GM12878 (cell line): ENCODE measurements at regions not wholly inside any gene's neighbourhood (a gene's known extent, or its start where the extent isn't known, plus 50 kb on each side); places are given as distances from the start of the nearest gene placed in this dataset.

ENCODE experiments used
- ATAC-seq: fragments of 200-7000 bp; cut with Tn5 transposase; 3 replicates; pipeline ENCODE4 v1.9.1; 2020; ENCODE audit warnings: mild to moderate bottlenecking, moderate library complexity
- BruUV-seq: library from RNA; stranded (reverse); fragments of 400-500 nt; replicated peaks from 2 replicates; lab custom pipeline; 2021; lab: Mats Ljungman, UMichigan
- CTCF ChIA-PET: fragments of 300-600 bp; sonication (Branson Sonifier 250); formaldehyde crosslinking; extraction: SDS; loops from one replicate; lab custom pipeline; 2021; ENCODE audit warnings: inconsistent platforms; lab: Yijun Ruan, JAX
- POLR2A ChIA-PET: fragments of 350-600 bp; formaldehyde crosslinking; extraction: SDS; loops from one replicate; lab custom pipeline; 2021; ENCODE audit warnings: inconsistent platforms; lab: Charles Lee
- RAD21 ChIA-PET: fragments of 300-600 bp; sonication (Branson Sonifier 250); formaldehyde crosslinking; loops from one replicate; lab custom pipeline; 2023; ENCODE audit warnings: antibody characterized with exemption; ENCODE audit not compliant: unreplicated experiment; lab: Charles Lee
- SMC1A ChIA-PET: fragments of 300-600 bp; sonication (Branson Sonifier 250); formaldehyde crosslinking; loops from one replicate; lab custom pipeline; 2023; ENCODE audit not compliant: unreplicated experiment, uncharacterized antibody; lab: Charles Lee
- DNase-seq: peaks from one replicate; pipeline ENCODE4 v3.0.0-alpha.2; 2011; ENCODE audit warnings: low read depth, low spot score
- FAIRE-seq: peaks from 3 replicates; lab custom pipeline; 2011; peaks lifted over from hg19 to GRCh38; lab: Jason Lieb, UNC
- H2AFZ ChIP-seq: 2 replicates; pipeline ENCODE4 v1.6.0; 2011; ENCODE audit warnings: low read depth, low read length, control low read depth; ENCODE audit not compliant: control insufficient read depth
- H3K27ac ChIP-seq: 2 replicates; pipeline ENCODE4 v1.5.1; 2011; ENCODE audit warnings: control low read depth; ENCODE audit not compliant: control insufficient read depth, insufficient read depth
- H3K27me3 ChIP-seq, 2 experiments: replicated peaks in 1 of 2; 2 replicates each; pipeline versions ENCODE4 v1.6.0 to v1.6.1; 2011; ENCODE audit warnings: low read length in 1 of 2; ENCODE audit not compliant: control insufficient read depth in 2 of 2, insufficient read depth in 2 of 2
- H3K36me3 ChIP-seq, 2 experiments: 2 replicates each; pipeline ENCODE4 v1.5.1; 2011; ENCODE audit warnings: low read length in 1 of 2; ENCODE audit not compliant: control insufficient read depth in 2 of 2, insufficient read depth in 2 of 2
- H3K4me1 ChIP-seq: 2 replicates; pipeline ENCODE4 v1.6.1; 2011; ENCODE audit warnings: mild to moderate bottlenecking, low read length, moderate library complexity, mixed read lengths; ENCODE audit not compliant: control insufficient read depth, insufficient read depth
- H3K4me2 ChIP-seq: 2 replicates; pipeline ENCODE4 v1.6.0; 2011; ENCODE audit warnings: control low read depth; ENCODE audit not compliant: control insufficient read depth, insufficient read depth
- H3K4me3 ChIP-seq: fragments of 200-600 bp; sonication (generic); 2 replicates; pipeline ENCODE4 v1.5.1; 2016
- H3K79me2 ChIP-seq: 2 replicates; pipeline ENCODE4 v1.6.0; 2011; ENCODE audit warnings: low read length; ENCODE audit not compliant: control insufficient read depth, insufficient read depth
- H3K9ac ChIP-seq: 2 replicates; pipeline ENCODE4 v1.8.0; 2011; ENCODE audit warnings: low read length, control low read depth, mixed read lengths; ENCODE audit not compliant: control insufficient read depth, insufficient read depth
- H3K9me3 ChIP-seq: replicated peaks from 3 replicates; pipeline ENCODE4 v1.5.1; 2011; ENCODE audit warnings: mild to moderate bottlenecking, low read length; ENCODE audit not compliant: control insufficient read depth, insufficient read depth
- H4K20me1 ChIP-seq: 2 replicates; pipeline ENCODE4 v1.6.0; 2011; ENCODE audit not compliant: control insufficient read depth, insufficient read depth
- ATF2 ChIP-seq: IDR thresholded peaks from 2 replicates; pipeline ENCODE4 v1.6.1; 2012; ENCODE audit warnings: low read length, inconsistent platforms
- BACH1 ChIP-seq: fragments of 450-650 bp; IDR thresholded peaks from 2 replicates; pipeline ENCODE4 v1.6.1; 2017; ENCODE audit warnings: mild to moderate bottlenecking, borderline replicate concordance
- CREB1 ChIP-seq: IDR thresholded peaks from 2 replicates; pipeline ENCODE4 v1.6.1; 2012; ENCODE audit warnings: low read depth, mild to moderate bottlenecking, inconsistent platforms
- CREM ChIP-seq: IDR thresholded peaks from 2 replicates; pipeline ENCODE4 v1.6.1; 2014; ENCODE audit warnings: antibody characterized with exemption, low read depth
- ELK1 ChIP-seq: IDR thresholded peaks from 2 replicates; pipeline ENCODE4 v1.6.1; 2012; ENCODE audit warnings: low read depth, low read length, improper control_type of control experiment
- EZH2 ChIP-seq: IDR thresholded peaks from 2 replicates; pipeline ENCODE4 v1.6.1; 2012; ENCODE audit warnings: low read depth, mild to moderate bottlenecking, control low read depth, inconsistent platforms, low read length, borderline replicate concordance; ENCODE audit not compliant: control insufficient read depth
- GATAD2B ChIP-seq: fragments of 450-650 bp; conservative IDR thresholded peaks from 2 replicates; pipeline ENCODE4 v1.6.1; 2017; ENCODE audit warnings: low read depth, mild to moderate bottlenecking, moderate library complexity
- HCFC1 ChIP-seq: fragments of 150-350 bp; IDR thresholded peaks from 2 replicates; pipeline ENCODE4 v1.6.1; 2014; ENCODE audit warnings: low read length
- HDAC2 ChIP-seq: fragments of 200-600 bp; sonication (generic); IDR thresholded peaks from 2 replicates; pipeline ENCODE4 v1.6.1; 2017
- MTA2 ChIP-seq: fragments of 450-650 bp; IDR thresholded peaks from 2 replicates; pipeline ENCODE4 v1.6.1; 2016; ENCODE audit warnings: low read depth, mild to moderate bottlenecking, moderate library complexity
- RCOR1 ChIP-seq: conservative IDR thresholded peaks from 2 replicates; pipeline ENCODE4 v1.6.1; 2012; ENCODE audit warnings: low read depth, low read length, improper control_type of control experiment
- SKIL ChIP-seq: fragments of 450-650 bp; IDR thresholded peaks from 2 replicates; pipeline ENCODE4 v1.6.1; 2017; ENCODE audit warnings: mild to moderate bottlenecking, low read depth, inconsistent platforms; ENCODE audit not compliant: poor library complexity, severe bottlenecking
- SMAD5 ChIP-seq: IDR thresholded peaks from 2 replicates; pipeline ENCODE4 v1.6.1; 2016; ENCODE audit warnings: antibody characterized with exemption, low read depth
- TCF7 ChIP-seq: IDR thresholded peaks from 2 replicates; pipeline ENCODE4 v1.6.1; 2014; ENCODE audit warnings: antibody characterized with exemption, borderline replicate concordance
- ZBED1 ChIP-seq: IDR thresholded peaks from 2 replicates; pipeline ENCODE4 v1.6.1; 2016; ENCODE audit warnings: borderline replicate concordance
- ZBTB4 ChIP-seq: fragments of 450-650 bp; formaldehyde crosslinking; IDR thresholded peaks from 2 replicates; pipeline ENCODE4 v1.4.0; 2022; ENCODE audit warnings: mild to moderate bottlenecking, moderate library complexity
- ZNF24 ChIP-seq: fragments of 450-650 bp; IDR thresholded peaks from 2 replicates; pipeline ENCODE4 v1.6.1; 2017; ENCODE audit warnings: antibody characterized with exemption, mild to moderate bottlenecking
- ZNF622 ChIP-seq: fragments of 450-650 bp; IDR thresholded peaks from 2 replicates; pipeline ENCODE4 v1.6.1; 2017; ENCODE audit warnings: mild to moderate bottlenecking, inconsistent platforms
- WGBS: methylation state at CpG from one replicate; pipeline ENCODE4 v1.1.6; 2016; ENCODE audit warnings: low lambda C conversion rate; ENCODE audit not compliant: insufficient replicate concordance, insufficient coverage; ENCODE audit errors: missing lambda C conversion rate; 5-methylcytosine and 5-hydroxymethylcytosine counted together
- in situ Hi-C: fragments of 300-500 bp; cut with MboI; formaldehyde crosslinking; loops from 9 replicates; pipeline ENCODE4 v1.14.3; 2018; ENCODE audit warnings: mixed read lengths
- intact Hi-C: fragments of 100-400 bp; cut with micrococcal nuclease; formaldehyde crosslinking; loops from one replicate; pipeline ENCODE4 v1.14.2; 2022; ENCODE audit not compliant: unreplicated experiment

GRCh38 chr2:128455721-128456050 lies 137.0 kb upstream of the HS6ST1 start:
- H3K9ac ChIP-seq: no peak overlapping the region
- CTCF ChIA-PET: no interaction called here

More at GRCh38 chr2:128455721-128456050, 137.0 kb upstream of the HS6ST1 start:
- Histone ChIP-seq H3K79me2 (no peaks in the 10 kb centered on the region), H3K27me3 (no peaks in the 10 kb centered on the region; a peak in 1 of 4 replicates), H2AFZ (no peak overlapping the region), H3K36me3 (no peaks in the 10 kb centered on the region), H3K4me2 (no peak overlapping the region), H3K4me1 (no peaks in the 10 kb centered on the region), H3K9me3 (no peaks in the 10 kb centered on the region), H4K20me1 (no peaks in the 10 kb centered on the region), H3K4me3 (no peak overlapping the region), H3K27ac (no peak overlapping the region)
- in situ Hi-C loops: no loop called here
- WGBS: 75% methylated on average over 1 of the region's 1 CpG
- intact Hi-C loops: no loop called here
- ChIA-PET SMC1A (no interaction called here), POLR2A (no interaction called here), RAD21 (no interaction called here)
- DNase-seq: no peak
- TF ChIP-seq BACH1 (no peak), GATAD2B (no peak), ELK1 (no peak), SMAD5 (no peak), ZNF24 (no peak), CREM (no peak), MTA2 (no peak), HDAC2 (no peak), EZH2 (no peak), HCFC1 (no peak), TCF7 (no peak), ZBTB4 (no peak), ZBED1 (no peak), CREB1 (no peak), RCOR1 (no peak), SKIL (no peak), ZNF622 (no peak), ATF2 (no peak)
- ATAC-seq: no peak
- FAIRE-seq: no peak
- no TSS peak for BruUV-seq
